DND-41 (cell line): ENCODE measurements at regions not wholly inside any gene's neighbourhood (a gene's known extent, or its start where the extent isn't known, plus 50 kb on each side); places are given as distances from the start of the nearest gene placed in this dataset.

Experiments used
- ATAC-seq: fragments of 200-7000 bp; cut with Tn5 transposase; 3 replicates; pipeline ENCODE4 v1.9.1; 2021; ENCODE audit warnings: low read depth; ENCODE audit not compliant: insufficient read depth
- DNase-seq: peaks from one replicate; pipeline ENCODE4 v3.0.0-alpha.2; 2020
- H2AFZ ChIP-seq: 2 replicates; pipeline ENCODE4 v1.6.0; 2012; ENCODE audit warnings: low read depth, low read length
- H3K27ac ChIP-seq: 2 replicates; pipeline ENCODE4 v1.5.1; 2012; ENCODE audit warnings: low read length, inconsistent platforms
- H3K27me3 ChIP-seq: fragments of 200-600 bp; sonication (generic); 2 replicates; pipeline ENCODE4 v1.6.0; 2012; ENCODE audit warnings: low read length, mild to moderate bottlenecking, inconsistent platforms; ENCODE audit not compliant: insufficient read depth, poor library complexity
- H3K36me3 ChIP-seq: 2 replicates; pipeline ENCODE4 v1.5.1; 2012; ENCODE audit warnings: low read length, inconsistent platforms; ENCODE audit not compliant: insufficient read depth
- H3K4me1 ChIP-seq: 2 replicates; pipeline ENCODE4 v1.5.1; 2012; ENCODE audit warnings: mild to moderate bottlenecking, low read length; ENCODE audit not compliant: insufficient read depth
- H3K4me2 ChIP-seq: 2 replicates; pipeline ENCODE4 v1.6.0; 2012; ENCODE audit warnings: mild to moderate bottlenecking, moderate library complexity, low read length, inconsistent platforms; ENCODE audit not compliant: insufficient read depth
- H3K4me3 ChIP-seq, 2 experiments: fragments of 200-600 bp in 1 of 2; shearing (Covaris generic) in 1 of 2; 2 replicates each; pipeline ENCODE4 v1.5.1; 2012 to 2016; ENCODE audit warnings: inconsistent platforms in 2 of 2, low read length in 2 of 2, mild to moderate bottlenecking in 2 of 2, low read depth in 1 of 2, moderate library complexity in 1 of 2
- H3K79me2 ChIP-seq: 2 replicates; pipeline ENCODE4 v1.6.0; 2012; ENCODE audit warnings: low read length, inconsistent platforms; ENCODE audit not compliant: insufficient read depth
- H3K9ac ChIP-seq: 2 replicates; pipeline ENCODE4 v1.6.0; 2012; ENCODE audit warnings: low read depth, mild to moderate bottlenecking, inconsistent platforms, low read length, moderate library complexity
- H3K9me3 ChIP-seq: 2 replicates; pipeline ENCODE4 v1.5.1; 2012; ENCODE audit warnings: low read length, moderate library complexity, mild to moderate bottlenecking, inconsistent platforms; ENCODE audit not compliant: insufficient read depth, severe bottlenecking
- H4K20me1 ChIP-seq: 2 replicates; pipeline ENCODE4 v1.6.0; 2012; ENCODE audit warnings: low read length; ENCODE audit not compliant: insufficient read depth
- CTCF ChIP-seq: IDR thresholded peaks from 2 replicates; pipeline ENCODE4 v1.5.1; 2012; ENCODE audit warnings: borderline replicate concordance, low read length, moderate library complexity, mild to moderate bottlenecking; ENCODE audit not compliant: poor library complexity, severe bottlenecking; ENCODE audit errors: extremely low read depth
- EZH2 ChIP-seq: IDR thresholded peaks from 3 replicates; pipeline ENCODE4 v1.6.1; 2012; ENCODE audit warnings: borderline replicate concordance, low read depth, mild to moderate bottlenecking, moderate library complexity, low read length, inconsistent platforms; ENCODE audit not compliant: severe bottlenecking

- H3K4me2 ChIP-seq, result no peak overlapping the region
- no peaks in the 10 kb centered on the region for H3K9me3 ChIP-seq
- TF ChIP-seq CTCF, result no peak
- no peak for TF ChIP-seq EZH2
- H3K27me3 ChIP-seq, result peaks cover 1% of the 10 kb centered on the region
- H3K4me1 ChIP-seq, result no peaks in the 10 kb centered on the region
- peaks cover 22% of the 10 kb centered on the region for H4K20me1 ChIP-seq
- no peak overlapping the region for H3K27ac ChIP-seq
- ATAC-seq, result no peak
- H3K9ac ChIP-seq, result no peak overlapping the region
- no peaks in the 10 kb centered on the region for H3K79me2 ChIP-seq
- no peaks in the 10 kb centered on the region for H3K36me3 ChIP-seq
- no peak overlapping the region for H3K4me3 ChIP-seq
- no peak overlapping the region for H2AFZ ChIP-seq
- no peak for DNase-seq
Measured at GRCh38 chr20:63119963-63120807, 95.7 kb downstream of the YTHDF1 start.

- Histone ChIP-seq H3K27ac (no peak overlapping the region), H3K79me2 (no peaks in the 10 kb centered on the region), H4K20me1 (peaks cover 23% of the 10 kb centered on the region), H3K9ac (no peak overlapping the region), H3K4me1 (no peaks in the 10 kb centered on the region), H3K4me2 (no peak overlapping the region), H2AFZ (no peak overlapping the region), H3K27me3 (no peaks in the 10 kb centered on the region), H3K36me3 (no peaks in the 10 kb centered on the region), H3K4me3 (no peak overlapping the region), H3K9me3 (no peaks in the 10 kb centered on the region)
- ATAC-seq (no peak), DNase-seq (no peak)
- TF ChIP-seq CTCF (no peak), EZH2 (no peak)
Measured at GRCh38 chr20:63119121-63119962, 96.6 kb downstream of the YTHDF1 start.

- Histone ChIP-seq H4K20me1 (peaks cover 23% of the 10 kb centered on the region), H3K4me2 (no peak overlapping the region), H3K36me3 (no peaks in the 10 kb centered on the region), H3K79me2 (no peaks in the 10 kb centered on the region), H3K4me3 (no peak overlapping the region), H3K9me3 (no peaks in the 10 kb centered on the region), H3K27me3 (no peaks in the 10 kb centered on the region), H2AFZ (no peak overlapping the region), H3K27ac (no peak overlapping the region), H3K9ac (no peak overlapping the region), H3K4me1 (no peaks in the 10 kb centered on the region)
- no peak for TF ChIP-seq EZH2
- ATAC-seq, result no peak
- no peak for DNase-seq
Measured at GRCh38 chr20:63118303-63119120, 97.4 kb downstream of the YTHDF1 start.
